Trophoblast cell (in vitro differentiated cells and primary cell): ENCODE measurements at regions not wholly inside any gene's neighbourhood (a gene's known extent, or its start where the extent isn't known, plus 50 kb on each side); places are given as distances from the start of the nearest gene placed in this dataset.

Experiments used
- DNase-seq, 2 donors: peaks; one replicate each; pipeline ENCODE4 v3.0.0-alpha.2; 2016
- H2AFZ ChIP-seq: 2 replicates; pipeline ENCODE4 v1.6.1; 2013; ENCODE audit warnings: low read length, moderate library complexity, mild to moderate bottlenecking; ENCODE audit not compliant: insufficient read depth, poor library complexity
- H2AK5ac ChIP-seq: 2 replicates; pipeline ENCODE4 v1.6.1; 2013; ENCODE audit warnings: mild to moderate bottlenecking, low read length
- H2BK120ac ChIP-seq: 2 replicates; pipeline ENCODE4 v1.6.1; 2013; ENCODE audit warnings: low read length, mild to moderate bottlenecking, moderate library complexity; ENCODE audit not compliant: insufficient read depth, poor library complexity
- H2BK12ac ChIP-seq: 2 replicates; pipeline ENCODE4 v1.6.1; 2013; ENCODE audit warnings: mild to moderate bottlenecking, low read length, moderate library complexity
- H2BK5ac ChIP-seq: 2 replicates; pipeline ENCODE4 v1.6.1; 2013; ENCODE audit warnings: low read length, low read depth, moderate library complexity, mild to moderate bottlenecking; ENCODE audit not compliant: poor library complexity
- H3K14ac ChIP-seq: 2 replicates; pipeline ENCODE4 v1.6.1; 2013; ENCODE audit warnings: mild to moderate bottlenecking, low read length
- H3K18ac ChIP-seq: 2 replicates; pipeline ENCODE4 v1.6.1; 2013; ENCODE audit warnings: mild to moderate bottlenecking, low read length
- H3K23ac ChIP-seq: 2 replicates; pipeline ENCODE4 v1.6.1; 2013; ENCODE audit warnings: low read length
- H3K27ac ChIP-seq: 2 replicates; pipeline ENCODE4 v1.5.1; 2013; ENCODE audit warnings: low read depth, mild to moderate bottlenecking, inconsistent platforms, low read length, moderate library complexity
- H3K27me3 ChIP-seq: 2 replicates; pipeline ENCODE4 v1.6.1; 2013; ENCODE audit warnings: inconsistent platforms, mild to moderate bottlenecking, low read length, moderate library complexity; ENCODE audit not compliant: insufficient read depth
- H3K36me3 ChIP-seq, 2 experiments: 1 replicate in 1 of 2; 2 replicates in 1 of 2; pipeline ENCODE4 v1.6.1; 2013; ENCODE audit warnings: low read length in 2 of 2, mild to moderate bottlenecking in 2 of 2, moderate library complexity in 1 of 2; ENCODE audit not compliant: insufficient read depth in 2 of 2, control insufficient read depth in 1 of 2
- H3K4ac ChIP-seq: 2 replicates; pipeline ENCODE4 v1.6.1; 2013; ENCODE audit warnings: low read depth, mild to moderate bottlenecking, low read length, moderate library complexity
- H3K4me1 ChIP-seq, 2 experiments: 1 replicate in 1 of 2; 2 replicates in 1 of 2; pipeline ENCODE4 v1.6.1; 2013; ENCODE audit warnings: low read length in 2 of 2, mild to moderate bottlenecking in 2 of 2, moderate library complexity in 1 of 2; ENCODE audit not compliant: insufficient read depth in 2 of 2, control insufficient read depth in 1 of 2
- H3K4me2 ChIP-seq: 2 replicates; pipeline ENCODE4 v1.6.1; 2013; ENCODE audit warnings: inconsistent platforms, mild to moderate bottlenecking, low read length, moderate library complexity
- H3K4me3 ChIP-seq: 2 replicates; pipeline ENCODE4 v1.5.1; 2013; ENCODE audit warnings: mild to moderate bottlenecking, low read depth, low read length, inconsistent platforms
- H3K79me1 ChIP-seq: one replicate; pipeline ENCODE4 v1.6.1; 2013; ENCODE audit warnings: low read length
- H3K79me2 ChIP-seq: 2 replicates; pipeline ENCODE4 v1.6.1; 2013; ENCODE audit warnings: low read length, mild to moderate bottlenecking; ENCODE audit not compliant: control insufficient read depth, insufficient read depth, poor library complexity
- H3K9ac ChIP-seq: 2 replicates; pipeline ENCODE4 v1.6.1; 2013; ENCODE audit warnings: mild to moderate bottlenecking, low read length
- H3K9me3 ChIP-seq: 2 replicates; pipeline ENCODE4 v1.6.1; 2013; ENCODE audit warnings: low read depth, mild to moderate bottlenecking, control low read depth, inconsistent platforms, low read length; ENCODE audit not compliant: insufficient read depth
- H4K12ac ChIP-seq: 2 replicates; pipeline ENCODE4 v1.6.1; 2013; ENCODE audit warnings: low read depth, mild to moderate bottlenecking, low read length, moderate library complexity
- H4K8ac ChIP-seq: 2 replicates; pipeline ENCODE4 v1.6.1; 2013; ENCODE audit warnings: low read depth, mild to moderate bottlenecking, low read length, moderate library complexity
- H4K91ac ChIP-seq: one replicate; pipeline ENCODE4 v1.6.1; 2013; ENCODE audit warnings: low read depth, mild to moderate bottlenecking, low read length, moderate library complexity
- WGBS: extraction: QIAGEN DNeasy Blood & Tissue Kit; methylation state at CpG from one replicate; pipeline ENCODE4 v1.1.7; 2013; ENCODE audit warnings: missing lambda C conversion rate; ENCODE audit not compliant: insufficient read length, insufficient coverage; ENCODE audit errors: extremely low coverage; 5-methylcytosine and 5-hydroxymethylcytosine counted together

- H2AFZ ChIP-seq: no peak overlapping the region
- no peaks in the 10 kb centered on the region for H3K9me3 ChIP-seq
- WGBS: no CpG with 5 or more reads among the region's 4 CpGs
- H3K27ac ChIP-seq: no peak overlapping the region
- H3K79me1 ChIP-seq: no peaks in the 10 kb centered on the region
- no peak overlapping the region for H3K14ac ChIP-seq
- H4K8ac ChIP-seq: no peak overlapping the region
- H3K9ac ChIP-seq: no peak overlapping the region
- no peak overlapping the region for H2AK5ac ChIP-seq
- H2BK5ac ChIP-seq: no peak overlapping the region
- no peak overlapping the region for H3K23ac ChIP-seq
- H3K4ac ChIP-seq: no peak overlapping the region
- H2BK120ac ChIP-seq: no peak overlapping the region
- DNase-seq: no peak
- H3K79me2 ChIP-seq: no peaks in the 10 kb centered on the region
- no peak overlapping the region for H4K12ac ChIP-seq
- no peaks in the 10 kb centered on the region for H3K27me3 ChIP-seq
- no peak overlapping the region for H2BK12ac ChIP-seq
- H3K4me2 ChIP-seq: no peak overlapping the region
- H3K36me3 ChIP-seq: no peaks in the 10 kb centered on the region
- no peak overlapping the region for H3K18ac ChIP-seq
- H4K91ac ChIP-seq: no peak overlapping the region
- no peak overlapping the region for H3K4me3 ChIP-seq
- no peaks in the 10 kb centered on the region for H3K4me1 ChIP-seq
Measured at GRCh38 chr3:102533784-102534183, 99.0 kb downstream of the ZPLD1 start.

GRCh38 chr3:102536456-102536855 lies 101.6 kb downstream of the ZPLD1 start:
- Histone ChIP-seq H3K27ac (no peak overlapping the region), H4K8ac (no peak overlapping the region), H3K4ac (no peak overlapping the region), H3K23ac (no peak overlapping the region), H2AK5ac (no peak overlapping the region), H3K14ac (no peak overlapping the region), H2BK12ac (no peak overlapping the region), H3K79me1 (no peaks in the 10 kb centered on the region), H4K91ac (no peak overlapping the region), H3K9me3 (no peaks in the 10 kb centered on the region), H3K36me3 (no peaks in the 10 kb centered on the region), H2BK5ac (no peak overlapping the region), H3K79me2 (no peaks in the 10 kb centered on the region), H3K4me1 (no peaks in the 10 kb centered on the region), H2AFZ (no peak overlapping the region), H3K18ac (no peak overlapping the region), H4K12ac (no peak overlapping the region), H2BK120ac (no peak overlapping the region), H3K27me3 (no peaks in the 10 kb centered on the region), H3K4me3 (no peak overlapping the region), H3K9ac (no peak overlapping the region), H3K4me2 (no peak overlapping the region)
- peak in 1 of 2 donors; percentile 64 for DNase-seq
- no CpG with 5 or more reads among the region's 7 CpGs for whole genome bisulfite sequencing

GRCh38 chr3:102537123-102537522 lies 102.3 kb downstream of the ZPLD1 start:
- Histone ChIP-seq H3K79me2 (no peaks in the 10 kb centered on the region), H2BK12ac (no peak overlapping the region), H4K12ac (no peak overlapping the region), H3K79me1 (no peaks in the 10 kb centered on the region), H3K27ac (no peak overlapping the region), H2AFZ (no peak overlapping the region), H3K9ac (no peak overlapping the region), H3K27me3 (no peaks in the 10 kb centered on the region), H3K36me3 (no peaks in the 10 kb centered on the region), H3K4me1 (no peaks in the 10 kb centered on the region), H2AK5ac (no peak overlapping the region), H2BK5ac (no peak overlapping the region), H3K14ac (no peak overlapping the region), H4K91ac (no peak overlapping the region), H3K23ac (no peak overlapping the region), H3K9me3 (no peaks in the 10 kb centered on the region), H3K4me2 (no peak overlapping the region), H2BK120ac (no peak overlapping the region), H3K4ac (no peak overlapping the region), H3K18ac (no peak overlapping the region), H3K4me3 (no peak overlapping the region), H4K8ac (no peak overlapping the region)
- no peak for DNase-seq
- WGBS: no CpG with 5 or more reads among the region's 1 CpG

- Histone ChIP-seq H3K23ac (no peak overlapping the region), H3K4me2 (no peak overlapping the region), H2BK120ac (no peak overlapping the region), H2AFZ (no peak overlapping the region), H3K9ac (no peak overlapping the region), H3K4me3 (no peak overlapping the region), H3K79me2 (no peaks in the 10 kb centered on the region), H3K36me3 (no peaks in the 10 kb centered on the region), H2AK5ac (no peak overlapping the region), H3K9me3 (no peaks in the 10 kb centered on the region), H4K91ac (no peak overlapping the region), H2BK5ac (no peak overlapping the region), H3K4ac (no peak overlapping the region), H3K18ac (no peak overlapping the region), H3K27ac (no peak overlapping the region), H3K4me1 (no peaks in the 10 kb centered on the region), H2BK12ac (no peak overlapping the region), H4K12ac (no peak overlapping the region), H3K27me3 (no peaks in the 10 kb centered on the region), H3K79me1 (no peaks in the 10 kb centered on the region), H4K8ac (no peak overlapping the region), H3K14ac (no peak overlapping the region)
- WGBS: no CpG with 5 or more reads among the region's 6 CpGs
- DNase-seq: no peak
Measured at GRCh38 chr3:102544741-102545140, 109.9 kb downstream of the ZPLD1 start.
